HUDEP-2 (cell line): ENCODE measurements at regions not wholly inside any gene's neighbourhood (a gene's known extent, or its start where the extent isn't known, plus 50 kb on each side); places are given as distances from the start of the nearest gene placed in this dataset.

Experiments used
- DNase-seq, 76 experiments: peaks; one replicate each; lab custom pipeline; 2025; ENCODE audit not compliant: unreplicated experiment in 76 of 76; lab: John Stamatoyannopoulos, UW

GRCh38 chr18:71598374-71598773 lies 945.8 kb downstream of the CBLN2 start:
- no peak for DNase-seq

GRCh38 chr18:71597219-71597618 lies 946.9 kb downstream of the CBLN2 start:
- no peak for DNase-seq

DNA sequence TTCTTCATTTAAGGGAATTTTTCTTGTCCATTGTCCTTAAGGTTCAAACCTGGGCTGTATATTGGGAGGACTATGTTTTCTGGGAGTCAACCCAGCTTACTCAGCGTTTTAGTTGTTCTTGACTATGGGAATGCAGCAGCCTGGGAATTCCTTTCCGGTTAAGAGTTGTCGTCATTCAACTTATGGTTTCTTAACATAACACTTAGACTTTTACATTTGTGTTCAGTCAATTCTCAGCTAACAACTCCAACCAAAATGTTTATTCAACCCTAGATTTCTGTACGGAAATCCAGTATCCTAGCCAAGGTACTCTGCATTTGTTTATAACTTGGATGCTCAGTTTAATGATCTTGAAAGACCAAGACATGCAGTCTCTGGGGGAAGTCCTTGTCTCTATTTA lies 960.9 kb downstream of the CBLN2 start:
- no peak for DNase-seq

DNA sequence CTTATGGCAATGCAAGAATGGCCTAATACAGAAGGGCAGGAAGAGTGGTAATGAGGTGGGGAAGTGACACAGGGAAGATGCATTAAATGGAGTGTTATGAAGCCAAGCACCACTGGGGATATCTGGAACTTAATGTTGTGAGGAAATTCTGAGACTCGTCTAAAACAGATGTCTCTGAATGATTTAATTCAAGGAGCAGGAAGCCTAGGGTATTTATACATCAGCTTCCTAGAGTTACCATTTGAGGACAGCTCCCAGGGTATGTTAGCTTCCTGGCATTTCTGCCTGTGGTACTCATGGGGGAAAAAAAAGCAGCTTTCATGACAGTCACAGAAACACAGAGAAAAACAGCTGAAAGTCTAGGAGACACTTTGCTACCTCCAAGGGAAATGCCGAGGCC lies 989.5 kb downstream of the CBLN2 start:
- no peak for DNase-seq

- DNase-seq, result no peak
These were observed 1002.5 kb downstream of the CBLN2 start for GRCh38 chr18:71541643-71542042.

DNA sequence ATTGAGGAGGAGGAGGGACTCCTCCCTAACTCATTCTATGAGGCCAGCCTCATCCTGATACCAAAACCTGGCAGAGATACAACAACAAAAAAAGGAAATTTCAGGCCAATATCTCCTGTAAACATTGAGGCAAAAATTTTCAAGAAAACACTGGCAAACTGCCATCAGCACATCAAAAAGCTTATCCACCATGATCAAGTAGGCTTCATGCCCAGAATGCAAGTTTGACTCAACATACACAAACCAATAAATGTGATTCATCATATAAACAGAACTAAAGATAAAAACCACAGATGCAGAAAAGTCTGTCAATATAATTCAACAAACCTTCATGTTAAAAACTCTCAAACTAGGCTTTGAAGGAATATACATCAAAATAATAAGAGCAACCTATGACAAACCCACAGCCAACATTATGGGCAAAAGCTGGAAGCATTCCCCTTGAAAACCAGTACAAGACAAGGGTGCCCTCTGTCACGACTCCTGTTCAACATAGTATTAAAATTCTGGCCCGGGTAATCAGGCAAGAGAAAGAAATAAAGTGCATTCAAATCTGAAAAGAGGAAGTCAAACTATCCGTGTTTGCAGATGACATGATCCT lies 1014.3 kb downstream of the CBLN2 start:
- DNase-seq, result peak in 6 of 76 experiments; percentile 11 to 35 (median 18)

DNA sequence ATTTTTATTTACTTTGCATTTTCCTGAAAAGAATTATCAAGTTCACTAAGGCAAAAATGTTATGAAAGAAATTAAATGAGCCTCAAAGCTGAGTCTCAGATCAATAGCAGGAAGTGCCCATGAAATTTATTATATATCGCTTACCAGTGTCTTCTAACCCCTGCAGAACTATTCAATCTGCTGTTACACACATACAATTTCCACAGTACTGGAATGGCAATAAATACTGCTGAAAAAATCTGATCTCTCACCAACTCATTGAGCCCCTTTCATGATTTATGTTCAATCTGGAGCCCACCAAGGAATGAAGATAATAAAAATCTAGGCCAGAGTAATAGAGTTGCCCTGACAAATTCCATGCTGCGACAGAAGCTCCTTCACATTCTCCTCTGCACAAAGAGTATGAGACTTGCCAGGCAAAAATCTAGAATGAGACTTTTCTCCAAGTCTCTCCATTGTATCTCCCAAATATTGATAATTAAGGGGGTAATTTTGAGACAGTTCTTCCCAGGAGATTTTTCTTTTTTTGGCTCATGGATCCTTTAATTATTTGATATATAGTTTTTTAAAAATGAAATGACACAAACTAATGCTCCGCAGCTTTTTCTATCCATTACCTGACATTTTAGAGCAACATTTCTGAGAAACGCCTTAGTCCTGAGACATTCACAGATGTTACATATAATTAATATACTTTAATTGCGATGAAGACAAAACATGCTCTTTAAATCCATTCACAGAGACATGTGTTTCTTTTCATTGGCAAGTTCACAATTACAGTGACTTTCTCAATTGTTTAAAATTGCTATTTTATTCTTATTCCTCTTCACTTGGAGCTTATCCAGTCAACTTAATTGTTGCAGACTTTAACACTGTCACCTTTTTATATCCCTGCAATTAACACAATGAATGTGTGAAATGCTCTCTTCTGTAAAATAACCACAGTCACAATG lies 1020.4 kb downstream of the CBLN2 start:
- DNase-seq, result no peak

- no peak for DNase-seq
These were observed 1038.6 kb downstream of the CBLN2 start for GRCh38 chr18:71505526-71505925.

DNA sequence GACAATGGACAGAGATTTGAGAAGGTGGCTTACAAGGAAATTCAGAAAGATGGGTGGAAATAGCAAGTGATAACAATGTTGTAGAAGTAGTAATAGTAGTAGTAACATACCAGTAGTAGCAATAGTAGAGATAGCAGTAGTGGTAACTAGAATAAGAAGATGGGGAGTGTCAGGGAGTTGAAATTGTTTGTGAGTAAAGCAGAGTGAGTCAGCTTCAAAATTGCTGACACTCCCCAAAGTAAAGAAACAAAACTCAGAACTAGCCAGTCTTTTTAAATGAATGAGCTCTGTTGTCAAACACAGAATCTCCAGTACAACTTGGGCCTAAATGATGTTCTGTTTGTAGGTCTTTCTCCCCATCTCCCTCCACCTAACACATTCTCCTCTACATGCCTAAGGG lies 1040.9 kb downstream of the CBLN2 start:
- DNase-seq, result no peak

DNA sequence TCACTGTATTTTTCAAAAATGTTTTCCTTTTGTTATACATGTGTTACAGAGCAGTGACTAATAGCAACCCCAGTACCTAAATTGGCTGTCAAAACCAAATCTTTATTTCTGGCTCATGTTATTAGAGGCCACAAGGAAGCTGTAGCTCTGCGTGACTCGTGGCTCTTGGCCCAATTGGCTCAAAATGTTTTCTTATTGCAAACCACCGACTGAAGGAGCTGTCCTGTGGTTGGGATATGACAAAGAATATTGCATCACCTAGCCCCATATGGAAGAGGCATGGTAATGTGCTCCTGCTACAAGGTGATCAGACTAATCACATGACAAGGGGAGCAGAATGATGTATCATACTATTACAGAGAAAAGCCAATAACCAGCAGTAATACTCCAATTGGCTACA lies 1058.5 kb downstream of the CBLN2 start:
- DNase-seq, result no peak

DNA sequence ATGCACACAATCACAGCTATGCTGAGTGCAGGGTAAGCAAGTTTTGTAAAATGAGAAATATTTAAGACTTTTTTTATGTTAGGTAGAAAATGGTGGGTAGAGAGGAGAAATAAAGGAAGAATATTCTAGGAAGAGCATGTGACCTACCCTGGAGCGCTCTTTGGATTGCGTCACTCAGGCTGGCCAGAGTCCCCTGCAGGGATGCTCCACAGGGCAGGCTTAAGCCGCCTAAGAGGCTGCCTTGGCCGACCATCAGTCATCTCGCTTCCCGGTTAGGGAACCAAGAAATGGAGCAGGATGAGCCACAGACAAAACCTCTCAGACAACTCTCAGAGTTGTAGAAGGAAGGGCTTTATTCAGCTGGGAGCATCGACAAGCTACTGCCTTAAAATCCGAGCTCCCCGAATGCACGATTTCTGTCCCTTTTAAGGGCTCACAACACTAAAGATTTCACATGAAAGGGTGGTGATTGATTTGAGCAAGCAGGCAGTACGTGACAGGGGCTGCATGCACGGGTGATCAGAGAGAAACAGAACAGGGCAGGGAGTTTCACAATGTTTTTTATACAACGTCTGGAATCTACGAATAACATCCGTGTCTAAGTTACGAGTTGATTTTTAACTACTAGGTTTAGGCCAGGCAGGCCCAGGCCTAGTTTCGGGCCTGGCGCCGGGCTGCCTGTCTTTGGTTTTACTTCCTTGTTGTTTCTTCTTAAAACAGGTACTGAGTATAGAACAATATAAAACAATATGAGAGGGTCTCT lies 1072.0 kb downstream of the CBLN2 start:
- no peak for DNase-seq

DNA sequence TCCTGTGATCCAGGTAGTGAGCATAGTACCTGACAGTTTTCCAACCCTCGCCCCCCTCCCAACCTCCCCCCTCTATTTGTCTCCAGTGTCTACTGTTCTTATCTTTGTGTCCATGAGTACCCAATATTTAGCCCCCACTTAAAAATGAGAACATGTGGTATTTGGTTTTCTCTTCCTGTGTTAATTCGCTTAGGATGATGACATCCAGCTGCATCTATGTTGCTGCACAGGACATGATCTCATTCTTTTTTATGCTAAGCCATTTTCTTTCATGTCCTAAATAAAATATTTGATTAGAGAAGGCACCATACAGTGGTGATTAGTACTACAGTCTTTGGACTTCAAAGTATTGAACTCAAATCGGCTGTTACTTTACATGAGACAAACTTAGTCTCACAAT lies 1087.9 kb downstream of the CBLN2 start:
- no peak for DNase-seq

GRCh38 chr18:71450257-71450656 lies 1093.9 kb downstream of the CBLN2 start:
- no peak for DNase-seq

GRCh38 chr18:71443706-71444480 lies 1100.2 kb downstream of the CBLN2 start:
- no peak for DNase-seq

DNA sequence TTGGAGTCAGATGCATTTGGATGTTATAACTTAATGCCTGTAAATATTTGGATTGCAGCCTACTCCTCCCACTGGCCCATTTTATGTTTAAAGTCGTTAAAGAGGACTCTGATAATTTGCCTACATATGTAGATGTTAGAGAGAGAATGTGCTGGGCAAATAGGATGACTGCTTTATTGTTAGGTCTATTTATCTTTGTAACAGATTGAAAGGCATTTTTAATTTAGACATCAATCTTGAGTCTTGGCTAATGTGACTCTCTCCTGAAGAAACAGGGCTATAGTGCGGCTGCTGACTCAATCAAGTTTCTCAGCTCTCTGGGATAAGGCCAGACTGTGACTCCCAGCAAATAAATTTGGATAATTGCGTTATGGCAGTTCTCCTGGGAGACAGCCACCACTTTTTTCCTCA lies 1101.4 kb downstream of the CBLN2 start:
- no peak for DNase-seq

DNA sequence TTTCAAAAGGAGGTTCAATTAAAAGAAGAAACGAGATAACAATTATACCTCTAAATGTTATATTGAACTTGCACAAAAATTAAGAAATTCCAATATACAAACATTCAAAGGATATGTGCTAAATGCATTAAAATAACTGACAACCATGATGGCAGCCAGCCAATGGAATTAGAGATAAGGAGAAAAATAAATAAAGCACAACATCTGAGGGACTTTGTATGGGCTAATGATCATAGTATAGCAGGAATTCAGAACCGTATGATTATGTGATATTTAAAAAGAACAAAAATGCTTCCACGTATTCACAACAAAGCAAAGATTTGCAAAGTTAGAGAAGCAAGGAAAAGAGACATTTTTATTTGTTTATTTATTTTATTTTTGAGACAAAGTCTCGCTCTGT lies 1103.0 kb downstream of the CBLN2 start:
- no peak for DNase-seq

DNA sequence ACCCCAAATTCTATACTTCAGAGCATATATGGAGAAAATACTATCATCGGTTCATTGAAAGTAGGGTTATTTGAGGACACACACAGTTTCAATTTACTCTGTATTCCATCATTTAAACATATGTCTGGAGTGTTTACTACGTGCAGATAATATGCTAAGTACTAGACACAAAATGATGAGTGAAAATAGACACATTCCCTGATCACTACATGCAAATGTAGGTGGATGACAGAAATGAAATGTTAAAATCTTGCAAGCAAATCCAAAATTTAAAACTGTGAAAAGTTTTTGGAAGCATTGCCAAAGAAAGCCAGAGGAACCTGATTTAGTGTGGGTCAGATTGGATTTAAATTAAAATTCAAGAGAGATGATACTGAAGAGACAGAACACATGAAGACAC lies 1106.6 kb downstream of the CBLN2 start:
- DNase-seq, result no peak

GRCh38 chr18:71433373-71433772 lies 1110.8 kb downstream of the CBLN2 start:
- DNase-seq, result no peak

- DNase-seq, result no peak
These were observed 1112.5 kb downstream of the CBLN2 start for GRCh38 chr18:71431689-71432088.

DNA sequence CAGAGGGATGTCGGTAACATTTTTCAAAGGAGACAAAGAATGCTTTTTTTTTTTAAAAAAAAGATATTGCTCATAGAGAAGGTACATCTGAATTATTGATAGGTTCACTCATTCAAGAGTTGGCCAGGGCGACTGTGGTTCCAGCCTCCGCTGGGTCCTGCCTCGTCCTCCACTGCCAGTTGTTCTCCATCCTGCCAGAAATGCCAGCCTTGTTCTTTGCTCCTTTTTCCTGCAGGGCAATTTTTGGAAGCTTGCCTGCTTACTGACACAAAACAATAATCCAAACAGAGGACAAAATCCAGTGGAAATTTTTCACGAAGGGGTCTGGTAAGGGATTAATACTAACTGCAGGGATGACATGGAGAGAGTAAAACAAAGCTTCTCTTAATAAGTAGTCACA lies 1113.0 kb downstream of the CBLN2 start:
- DNase-seq, result no peak

DNA sequence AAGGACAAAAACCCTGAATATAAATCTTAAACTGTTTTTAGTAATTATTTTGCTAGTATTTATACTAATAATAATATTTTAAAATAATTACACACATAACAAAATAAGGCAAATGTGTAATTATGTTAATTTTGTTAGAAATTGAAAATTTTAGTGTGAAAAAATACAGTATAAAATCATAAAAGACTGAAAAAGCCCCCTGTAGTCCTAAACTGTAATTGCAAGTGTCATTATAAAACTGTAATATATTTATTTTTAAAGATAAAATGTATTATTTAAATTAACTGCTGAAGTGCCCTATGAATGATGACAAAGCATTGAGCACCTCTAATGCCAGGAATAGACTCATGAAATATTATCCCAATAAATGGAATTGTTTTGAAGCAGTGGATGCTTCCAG lies 1117.7 kb downstream of the CBLN2 start:
- DNase-seq, result no peak
